ENCODE measurements at regions not wholly inside any gene's neighbourhood (a gene's known extent, or its start where the extent isn't known, plus 50 kb on each side); places are given as distances from the start of the nearest gene placed in this dataset.

DNA sequence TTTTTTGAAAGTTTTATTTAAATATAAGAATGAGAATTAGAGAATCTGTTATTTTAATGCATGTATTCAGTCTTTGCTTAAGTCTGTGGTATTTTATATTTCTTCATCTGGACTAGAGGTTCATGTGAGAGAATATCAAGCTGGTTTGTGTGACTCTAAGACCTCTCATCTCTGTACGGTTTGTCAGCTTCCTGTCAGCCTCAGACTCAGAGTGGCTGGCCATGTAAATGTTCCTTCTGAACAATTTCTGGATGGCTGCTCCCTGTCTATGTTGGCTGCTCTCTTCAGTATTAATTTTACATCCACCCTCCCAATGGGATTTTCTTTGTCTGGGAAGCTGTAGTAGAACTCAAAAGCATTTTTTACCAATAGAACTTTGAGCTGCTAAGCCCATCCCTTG lies 225.3 kb upstream of the THUMPD2 start:
- WGBS, 3 donors = 38 to 52% (median 51%) methylated on average over 1 of the region's 1 CpG
- TF ChIP-seq EP300 (IDR thresholded peaks at IDR 0.05) = no peak
- no peak for TF ChIP-seq POLR2A (IDR thresholded peaks at IDR 0.05)
- TF ChIP-seq, protein P1, sequence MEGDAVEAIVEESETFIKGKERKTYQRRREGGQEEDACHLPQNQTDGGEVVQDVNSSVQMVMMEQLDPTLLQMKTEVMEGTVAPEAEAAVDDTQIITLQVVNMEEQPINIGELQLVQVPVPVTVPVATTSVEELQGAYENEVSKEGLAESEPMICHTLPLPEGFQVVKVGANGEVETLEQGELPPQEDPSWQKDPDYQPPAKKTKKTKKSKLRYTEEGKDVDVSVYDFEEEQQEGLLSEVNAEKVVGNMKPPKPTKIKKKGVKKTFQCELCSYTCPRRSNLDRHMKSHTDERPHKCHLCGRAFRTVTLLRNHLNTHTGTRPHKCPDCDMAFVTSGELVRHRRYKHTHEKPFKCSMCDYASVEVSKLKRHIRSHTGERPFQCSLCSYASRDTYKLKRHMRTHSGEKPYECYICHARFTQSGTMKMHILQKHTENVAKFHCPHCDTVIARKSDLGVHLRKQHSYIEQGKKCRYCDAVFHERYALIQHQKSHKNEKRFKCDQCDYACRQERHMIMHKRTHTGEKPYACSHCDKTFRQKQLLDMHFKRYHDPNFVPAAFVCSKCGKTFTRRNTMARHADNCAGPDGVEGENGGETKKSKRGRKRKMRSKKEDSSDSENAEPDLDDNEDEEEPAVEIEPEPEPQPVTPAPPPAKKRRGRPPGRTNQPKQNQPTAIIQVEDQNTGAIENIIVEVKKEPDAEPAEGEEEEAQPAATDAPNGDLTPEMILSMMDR (IDR thresholded peaks at IDR 0.05) = no peak
- H3K4me3 ChIP-seq = no peak overlapping the region
- H3K9me3 ChIP-seq = no peaks in the 10 kb centered on the region
- no peak for DNase-seq
- no peak overlapping the region for H3K27ac ChIP-seq
- H3K36me3 ChIP-seq = no peaks in the 10 kb centered on the region
- no peaks in the 10 kb centered on the region for H3K4me1 ChIP-seq (ENCODE audit: insufficient read depth)
- intact Hi-C loops (cut with DNase I) = no loop called here
- no peaks in the 10 kb centered on the region for H3K27me3 ChIP-seq

DNA sequence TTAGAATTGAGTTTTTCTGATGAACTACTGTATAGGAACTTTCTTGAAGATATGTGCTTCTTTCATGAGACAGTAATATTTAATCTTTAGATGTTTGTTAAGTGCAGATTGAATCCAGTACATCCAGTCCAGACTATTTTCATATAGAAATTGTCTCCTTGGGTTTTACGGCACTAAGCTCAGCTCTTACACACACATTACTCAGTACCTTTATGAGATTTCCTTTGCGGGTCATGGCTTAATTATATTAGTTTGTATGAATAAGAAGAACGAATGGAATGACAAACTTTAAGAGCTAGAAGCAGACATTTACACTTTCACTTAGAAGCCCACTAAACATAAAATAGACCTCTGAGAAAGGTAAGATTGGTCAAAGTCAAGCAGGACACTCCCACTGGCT lies 223.3 kb upstream of the THUMPD2 start:
- Histone ChIP-seq H3K36me3 (no peaks in the 10 kb centered on the region), H3K9me3 (no peaks in the 10 kb centered on the region), H3K27ac (no peak overlapping the region), H3K27me3 (no peaks in the 10 kb centered on the region), H3K4me1 (ENCODE audit: insufficient read depth) (no peaks in the 10 kb centered on the region), H3K4me3 (no peak overlapping the region)
- intact Hi-C loops (cut with DNase I) = no loop called here
- TF ChIP-seq EP300 (IDR thresholded peaks at IDR 0.05) (no peak), POLR2A (IDR thresholded peaks at IDR 0.05) (no peak)
- TF ChIP-seq, protein P1 (IDR thresholded peaks at IDR 0.05) = no peak
- DNase-seq = no peak
- 88 to 95% (median 92%) methylated on average over 3 of the region's 3 CpGs for WGBS, 3 donors

- Histone ChIP-seq H3K36me3 (no peaks in the 10 kb centered on the region), H3K27ac (no peak overlapping the region), H3K4me1 (ENCODE audit: insufficient read depth) (no peaks in the 10 kb centered on the region), H3K4me3 (no peak overlapping the region), H3K27me3 (no peaks in the 10 kb centered on the region), H3K9me3 (no peaks in the 10 kb centered on the region)
- intact Hi-C loops (cut with DNase I) = no loop called here
- WGBS, 3 donors = 83 to 90% (median 85%) methylated on average over 4 of the region's 4 CpGs
- TF ChIP-seq, protein P1 (IDR thresholded peaks at IDR 0.05) = no peak
- TF ChIP-seq EP300 (IDR thresholded peaks at IDR 0.05) (no peak), POLR2A (IDR thresholded peaks at IDR 0.05) (no peak)
- DNase-seq = no peak
These were observed 220.8 kb upstream of the THUMPD2 start for GRCh38 chr2:39999864-40000263.

- intact Hi-C loops (cut with DNase I) = no loop called here
- no peaks in the 10 kb centered on the region for H3K36me3 ChIP-seq
- no peaks in the 10 kb centered on the region for H3K4me1 ChIP-seq (ENCODE audit: insufficient read depth)
- TF ChIP-seq EP300 (IDR thresholded peaks at IDR 0.05) (no peak), POLR2A (IDR thresholded peaks at IDR 0.05) (no peak)
- TF ChIP-seq, protein P1 (IDR thresholded peaks at IDR 0.05) = no peak
- no peaks in the 10 kb centered on the region for H3K9me3 ChIP-seq
- 76 to 92% (median 91%) methylated on average over 2 of the region's 2 CpGs for WGBS, 3 donors
- no peak for DNase-seq
- no peak overlapping the region for H3K4me3 ChIP-seq
- H3K27ac ChIP-seq = no peak overlapping the region
- no peaks in the 10 kb centered on the region for H3K27me3 ChIP-seq
These were observed 219.6 kb upstream of the THUMPD2 start for GRCh38 chr2:39998617-39999016.

GRCh38 chr2:39996653-39997080 lies 217.6 kb upstream of the THUMPD2 start:
- H3K27ac ChIP-seq = no peak overlapping the region
- H3K36me3 ChIP-seq = no peaks in the 10 kb centered on the region
- no peaks in the 10 kb centered on the region for H3K9me3 ChIP-seq
- TF ChIP-seq EP300 (IDR thresholded peaks at IDR 0.05) (no peak), POLR2A (IDR thresholded peaks at IDR 0.05) (no peak)
- TF ChIP-seq, protein P1 (IDR thresholded peaks at IDR 0.05) = no peak
- no peaks in the 10 kb centered on the region for H3K27me3 ChIP-seq
- intact Hi-C loops (cut with DNase I) = no loop called here
- no peaks in the 10 kb centered on the region for H3K4me1 ChIP-seq (ENCODE audit: insufficient read depth)
- WGBS, 3 donors = 81 to 89% (median 89%) methylated on average over 1 of the region's 1 CpG
- no peak for DNase-seq
- H3K4me3 ChIP-seq = no peak overlapping the region

Measured in ovary (tissue), 7 donors.